ENCODE measurements at regions not wholly inside any gene's neighbourhood (a gene's known extent, or its start where the extent isn't known, plus 50 kb on each side); places are given as distances from the start of the nearest gene placed in this dataset.

GRCh38 chr1:229136822-229137221 is 134.1 kb upstream of the RAB4A start:
- Histone ChIP-seq H3K27me3 (ENCODE audit: low read depth) (0 out of 2 replicates have a peak, but pooled peaks cover 2% of the 10 kb centered on the region), H3K36me3 (replicated peaks) (no peaks in the 10 kb centered on the region), H3K9me3 (peaks cover 2% of the 10 kb centered on the region; the same call in 1 of the 2 replicates), H3K4me3 (no peak overlapping the region), H3K4me1 (no peaks in the 10 kb centered on the region)
- in situ Hi-C loops (cut with MboI; ENCODE audit: low sequenced_read_pairs): no loop called here
- DNase-seq (ENCODE audit: low spot score in 2 of 2): no peak

GRCh38 chr1:229137271-229137670 is 133.6 kb upstream of the RAB4A start:
- no peak overlapping the region for H3K4me3 ChIP-seq
- H3K36me3 ChIP-seq (replicated peaks): no peaks in the 10 kb centered on the region
- 0 out of 2 replicates have a peak, but pooled peaks cover 2% of the 10 kb centered on the region for H3K27me3 ChIP-seq (ENCODE audit: low read depth)
- in situ Hi-C loops (cut with MboI; ENCODE audit: low sequenced_read_pairs): no loop called here
- DNase-seq (ENCODE audit: low spot score in 2 of 2): no peak
- no peaks in the 10 kb centered on the region for H3K4me1 ChIP-seq
- peaks cover 2% of the 10 kb centered on the region; the same call in 1 of the 2 replicates for H3K9me3 ChIP-seq

- in situ Hi-C loops (cut with MboI; ENCODE audit: low sequenced_read_pairs): no loop called here
- H3K4me3 ChIP-seq: no peak overlapping the region
Measured at GRCh38 chr1:229138058-229138457, 132.9 kb upstream of the RAB4A start.

GRCh38 chr1:229139331-229140118 is 131.4 kb upstream of the RAB4A start:
- no peak for DNase-seq (ENCODE audit: low spot score in 2 of 2)
- Histone ChIP-seq H3K4me1 (no peaks in the 10 kb centered on the region), H3K27me3 (ENCODE audit: low read depth) (0 out of 2 replicates have a peak, but pooled peaks cover 2% of the 10 kb centered on the region), H3K9me3 (no peaks in the 10 kb centered on the region), H3K36me3 (replicated peaks) (no peaks in the 10 kb centered on the region), H3K4me3 (no peak overlapping the region)
- in situ Hi-C loops (cut with MboI; ENCODE audit: low sequenced_read_pairs): no loop called here

More at GRCh38 chr1:229138058-229138457, 132.9 kb upstream of the RAB4A start:
- no peaks in the 10 kb centered on the region for H3K4me1 ChIP-seq
- no peak for DNase-seq (ENCODE audit: low spot score in 2 of 2)
- H3K9me3 ChIP-seq: peaks cover 2% of the 10 kb centered on the region; the same call in 1 of the 2 replicates
- no peaks in the 10 kb centered on the region for H3K36me3 ChIP-seq (replicated peaks)
- H3K27me3 ChIP-seq (ENCODE audit: low read depth): 0 out of 2 replicates have a peak, but pooled peaks cover 2% of the 10 kb centered on the region

- H3K36me3 ChIP-seq (replicated peaks): no peaks in the 10 kb centered on the region
- no peaks in the 10 kb centered on the region for H3K9me3 ChIP-seq
- in situ Hi-C loops (cut with MboI; ENCODE audit: low sequenced_read_pairs): no loop called here
- no peak overlapping the region for H3K4me3 ChIP-seq
- H3K27me3 ChIP-seq (ENCODE audit: low read depth): 0 out of 2 replicates have a peak, but pooled peaks cover 2% of the 10 kb centered on the region
- no peak for DNase-seq (ENCODE audit: low spot score in 2 of 2)
- H3K4me1 ChIP-seq: no peaks in the 10 kb centered on the region
Measured at GRCh38 chr1:229140119-229140396, 130.9 kb upstream of the RAB4A start.

- Histone ChIP-seq H3K36me3 (replicated peaks) (no peaks in the 10 kb centered on the region), H3K9me3 (no peaks in the 10 kb centered on the region), H3K4me3 (no peak overlapping the region), H3K4me1 (no peaks in the 10 kb centered on the region), H3K27me3 (ENCODE audit: low read depth) (0 out of 2 replicates have a peak, but pooled peaks cover 2% of the 10 kb centered on the region)
- in situ Hi-C loops (cut with MboI; ENCODE audit: low sequenced_read_pairs): no loop called here
- DNase-seq (ENCODE audit: low spot score in 2 of 2): no peak
Measured at GRCh38 chr1:229141271-229141670, 129.6 kb upstream of the RAB4A start.

GRCh38 chr1:229141689-229142377 is 129.1 kb upstream of the RAB4A start:
- Histone ChIP-seq H3K4me3 (no peak overlapping the region), H3K27me3 (ENCODE audit: low read depth) (0 out of 2 replicates have a peak, but pooled peaks cover 2% of the 10 kb centered on the region), H3K4me1 (no peaks in the 10 kb centered on the region), H3K36me3 (replicated peaks) (no peaks in the 10 kb centered on the region), H3K9me3 (no peaks in the 10 kb centered on the region)
- in situ Hi-C loops (cut with MboI; ENCODE audit: low sequenced_read_pairs): no loop called here
- DNase-seq (ENCODE audit: low spot score in 2 of 2): no peak

GRCh38 chr1:229142471-229142870 is 128.4 kb upstream of the RAB4A start:
- no peak for DNase-seq (ENCODE audit: low spot score in 2 of 2)
- in situ Hi-C loops (cut with MboI; ENCODE audit: low sequenced_read_pairs): no loop called here
- H3K36me3 ChIP-seq (replicated peaks): no peaks in the 10 kb centered on the region
- H3K27me3 ChIP-seq (ENCODE audit: low read depth): 0 out of 2 replicates have a peak, but pooled peaks cover 2% of the 10 kb centered on the region
- no peaks in the 10 kb centered on the region for H3K9me3 ChIP-seq
- H3K4me1 ChIP-seq: no peaks in the 10 kb centered on the region
- H3K4me3 ChIP-seq: no peak overlapping the region

- Histone ChIP-seq H3K27me3 (ENCODE audit: low read depth) (no peaks in the 10 kb centered on the region), H3K4me1 (no peaks in the 10 kb centered on the region), H3K36me3 (replicated peaks) (no peaks in the 10 kb centered on the region), H3K9me3 (no peaks in the 10 kb centered on the region), H3K4me3 (no peak overlapping the region)
- DNase-seq (ENCODE audit: low spot score in 2 of 2): no peak
- in situ Hi-C loops (cut with MboI; ENCODE audit: low sequenced_read_pairs): no loop called here
Measured at GRCh38 chr1:229146647-229147046, 124.3 kb upstream of the RAB4A start.

- H3K9me3 ChIP-seq: no peaks in the 10 kb centered on the region
- no peak for DNase-seq (ENCODE audit: low spot score in 2 of 2)
- no peaks in the 10 kb centered on the region for H3K4me1 ChIP-seq
- no peaks in the 10 kb centered on the region for H3K36me3 ChIP-seq (replicated peaks)
- in situ Hi-C loops (cut with MboI; ENCODE audit: low sequenced_read_pairs): no loop called here
- no peak overlapping the region for H3K4me3 ChIP-seq
- no peaks in the 10 kb centered on the region for H3K27me3 ChIP-seq (ENCODE audit: low read depth)
Measured at GRCh38 chr1:229147072-229147471, 123.8 kb upstream of the RAB4A start.

GRCh38 chr1:229148041-229148671 is 122.8 kb upstream of the RAB4A start:
- DNase-seq (ENCODE audit: low spot score in 2 of 2): no peak

GRCh38 chr1:229148743-229149142 is 122.2 kb upstream of the RAB4A start:
- no peaks in the 10 kb centered on the region for H3K27me3 ChIP-seq (ENCODE audit: low read depth)
- no peaks in the 10 kb centered on the region for H3K4me1 ChIP-seq
- no peak for DNase-seq (ENCODE audit: low spot score in 2 of 2)
- no peak overlapping the region for H3K4me3 ChIP-seq
- in situ Hi-C loops (cut with MboI; ENCODE audit: low sequenced_read_pairs): no loop called here
- no peaks in the 10 kb centered on the region for H3K36me3 ChIP-seq (replicated peaks)
- H3K9me3 ChIP-seq: no peaks in the 10 kb centered on the region

More at GRCh38 chr1:229148041-229148671, 122.8 kb upstream of the RAB4A start:
- Histone ChIP-seq H3K4me3 (no peak overlapping the region), H3K27me3 (ENCODE audit: low read depth) (no peaks in the 10 kb centered on the region), H3K4me1 (no peaks in the 10 kb centered on the region), H3K9me3 (no peaks in the 10 kb centered on the region), H3K36me3 (replicated peaks) (no peaks in the 10 kb centered on the region)
- in situ Hi-C loops (cut with MboI; ENCODE audit: low sequenced_read_pairs): no loop called here

GRCh38 chr1:229149435-229149834 is 121.5 kb upstream of the RAB4A start:
- no peak overlapping the region for H3K4me3 ChIP-seq
- no peaks in the 10 kb centered on the region for H3K9me3 ChIP-seq
- H3K27me3 ChIP-seq (ENCODE audit: low read depth): no peaks in the 10 kb centered on the region
- in situ Hi-C loops (cut with MboI; ENCODE audit: low sequenced_read_pairs): no loop called here
- H3K4me1 ChIP-seq: no peaks in the 10 kb centered on the region
- no peaks in the 10 kb centered on the region for H3K36me3 ChIP-seq (replicated peaks)
- DNase-seq (ENCODE audit: low spot score in 2 of 2): no peak

GRCh38 chr1:229150518-229150917 is 120.4 kb upstream of the RAB4A start:
- no peak for DNase-seq (ENCODE audit: low spot score in 2 of 2)
- Histone ChIP-seq H3K9me3 (no peaks in the 10 kb centered on the region), H3K4me1 (no peaks in the 10 kb centered on the region), H3K4me3 (no peak overlapping the region), H3K27me3 (ENCODE audit: low read depth) (no peaks in the 10 kb centered on the region), H3K36me3 (replicated peaks) (no peaks in the 10 kb centered on the region)
- in situ Hi-C loops (cut with MboI; ENCODE audit: low sequenced_read_pairs): no loop called here

Measured in HAP-1 (cell line).